ENCODE measurements at regions not wholly inside any gene's neighbourhood (a gene's known extent, or its start where the extent isn't known, plus 50 kb on each side); places are given as distances from the start of the nearest gene placed in this dataset.
"Not testable (repeated sequence)": the region's sequence is repeated elsewhere in the genome, so short reads cannot be mapped to it uniquely, and the experiment has no call there.

DNA sequence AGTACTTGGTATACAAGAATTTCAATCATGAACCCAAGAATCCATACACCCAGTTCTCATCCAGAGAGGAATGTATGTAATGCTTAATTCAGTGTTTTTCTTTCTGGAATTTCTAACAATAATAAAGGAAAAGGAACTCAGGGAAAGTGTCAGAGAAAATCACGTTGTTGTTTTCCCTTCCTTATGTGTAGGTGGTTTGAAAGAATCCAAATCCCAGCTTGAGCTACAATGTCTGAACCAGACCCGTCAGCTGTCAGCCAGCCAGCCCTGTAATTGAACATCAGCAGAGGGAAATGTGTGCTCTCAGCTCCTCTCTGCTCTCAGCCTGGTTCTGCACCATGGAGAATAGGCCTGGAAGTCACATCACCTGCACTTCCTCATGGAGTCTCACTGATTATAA is 126.5 kb downstream of the TMEM30B start:
- DNase-seq = no peak

DNA sequence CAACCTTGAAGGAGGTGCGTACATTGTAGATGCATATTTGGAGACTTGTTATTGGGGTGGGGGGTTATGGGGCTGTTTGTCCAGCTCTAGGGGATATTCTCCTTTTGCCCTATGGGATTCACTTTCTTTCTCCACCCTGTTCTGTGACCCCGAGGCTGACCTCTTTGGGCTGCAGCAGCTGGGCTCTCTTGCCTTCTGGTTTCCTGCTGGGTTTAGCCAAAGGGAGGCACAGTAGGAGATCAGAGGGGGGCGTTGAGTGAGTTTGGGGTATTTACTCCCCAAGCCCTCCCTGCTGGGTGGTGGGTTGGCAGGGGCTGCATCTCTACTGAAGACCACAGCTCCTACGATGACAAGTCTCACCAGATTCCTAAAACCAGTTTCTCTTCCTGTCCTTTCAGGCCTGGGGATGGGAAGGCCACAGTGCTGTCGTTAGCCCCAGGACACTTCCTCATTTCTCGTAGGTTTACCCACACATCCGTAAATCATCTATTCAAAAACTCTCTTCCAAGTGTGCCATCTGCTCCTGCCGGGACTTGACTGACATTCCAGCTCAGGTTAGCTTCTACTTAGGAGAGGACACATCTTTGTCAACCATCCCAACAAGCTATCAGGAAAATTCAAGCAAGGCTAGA is 127.1 kb downstream of the TMEM30B start:
- no peak for DNase-seq

DNA sequence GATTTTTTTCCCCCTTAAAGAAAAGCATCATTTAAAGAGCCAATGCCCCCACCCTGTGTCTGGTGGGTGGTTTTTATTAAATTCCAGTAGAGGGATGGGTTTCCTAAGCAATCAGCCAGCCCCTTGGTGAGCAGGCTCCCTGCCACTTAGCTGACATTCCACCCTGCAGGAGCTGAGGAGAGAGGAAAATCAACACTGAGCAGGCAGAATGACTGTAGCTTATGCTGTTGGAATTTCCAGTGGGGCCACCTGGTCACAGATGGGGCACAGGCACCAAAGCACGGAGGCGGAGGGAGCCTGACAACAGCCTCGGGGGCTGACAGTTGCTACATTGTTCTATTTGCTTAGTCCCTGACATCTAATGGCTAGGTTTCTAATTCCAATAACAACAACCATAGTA is 127.7 kb downstream of the TMEM30B start:
- peak; percentile 69 for DNase-seq

DNA sequence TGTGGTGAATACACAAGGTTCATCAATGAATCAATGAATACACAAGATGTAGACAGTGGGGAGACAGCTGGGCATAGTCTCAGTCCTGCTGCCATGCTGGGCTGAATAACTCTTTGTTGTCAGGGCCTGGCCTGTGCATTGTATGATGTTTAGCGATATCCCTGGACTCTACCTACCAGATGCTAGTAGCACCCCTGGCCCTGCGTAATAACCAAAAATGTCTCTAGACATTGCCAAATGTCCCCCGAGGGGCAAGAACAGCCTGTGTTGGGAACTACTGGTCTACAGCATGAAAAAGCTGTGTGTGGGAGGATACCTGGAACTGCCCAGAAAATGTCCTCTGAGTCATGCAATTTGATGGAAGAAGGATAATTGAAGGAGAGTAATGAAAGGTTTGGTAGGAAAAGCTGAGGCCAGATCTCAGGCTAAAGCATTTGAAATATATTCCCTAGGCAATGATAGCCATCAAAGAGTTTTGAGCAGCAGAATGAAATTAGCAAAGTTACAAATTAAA is 128.2 kb downstream of the TMEM30B start:
- no peak for DNase-seq

- DNase-seq = no peak
Measured at GRCh38 chr14:61151251-61151650, 129.9 kb downstream of the TMEM30B start.

DNA sequence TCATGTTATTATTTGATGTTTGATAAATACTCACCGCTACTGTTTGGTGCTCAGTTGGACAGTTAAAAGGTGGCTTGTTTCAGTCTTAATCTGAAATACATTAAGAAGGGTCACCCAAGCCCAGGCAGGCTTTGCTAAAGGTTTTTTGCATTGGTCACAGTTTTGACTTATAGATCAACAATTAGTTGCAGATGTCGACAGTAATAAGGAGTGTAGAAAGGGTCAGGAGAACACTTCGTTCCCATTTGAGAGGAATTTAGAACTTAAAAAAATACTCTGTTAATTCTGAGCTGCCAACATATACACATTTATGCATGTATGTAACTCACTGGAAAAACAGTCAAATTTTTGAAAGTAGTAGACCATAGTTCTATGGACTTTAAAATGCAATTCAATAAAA is 130.3 kb downstream of the TMEM30B start:
- DNase-seq = no peak

GRCh38 chr14:61149896-61150295 is 131.2 kb downstream of the TMEM30B start:
- DNase-seq = no peak

DNA sequence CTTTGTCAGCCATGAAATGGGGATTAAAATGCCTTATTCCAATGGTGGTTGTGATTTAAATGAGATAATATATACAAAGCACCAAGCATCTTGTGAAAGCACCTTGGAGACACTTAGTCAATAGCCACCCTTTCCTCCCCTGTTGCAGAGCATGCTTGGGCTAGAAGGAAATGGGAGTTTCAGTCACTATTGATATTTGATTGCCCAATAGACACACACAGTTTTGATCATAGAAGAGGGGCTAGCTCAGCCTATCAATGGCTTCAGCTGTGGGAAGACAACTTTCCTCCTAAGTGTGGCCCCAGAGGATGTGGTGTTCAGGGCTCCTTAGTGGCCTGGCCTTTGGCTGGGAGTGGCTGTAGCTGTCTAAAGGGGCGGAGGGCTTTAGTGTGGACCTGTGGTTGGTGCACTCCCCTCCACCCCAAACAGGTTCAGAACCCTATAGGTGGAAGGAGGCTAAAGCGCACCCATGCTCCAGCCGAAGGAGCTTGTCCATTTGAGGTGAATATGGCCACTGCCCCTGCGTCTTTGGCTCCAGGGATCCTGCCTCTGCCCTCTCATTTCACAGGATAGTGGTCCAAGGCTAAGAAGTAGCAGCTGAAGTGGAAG is 132.3 kb downstream of the TMEM30B start:
- DNase-seq = no peak

DNA sequence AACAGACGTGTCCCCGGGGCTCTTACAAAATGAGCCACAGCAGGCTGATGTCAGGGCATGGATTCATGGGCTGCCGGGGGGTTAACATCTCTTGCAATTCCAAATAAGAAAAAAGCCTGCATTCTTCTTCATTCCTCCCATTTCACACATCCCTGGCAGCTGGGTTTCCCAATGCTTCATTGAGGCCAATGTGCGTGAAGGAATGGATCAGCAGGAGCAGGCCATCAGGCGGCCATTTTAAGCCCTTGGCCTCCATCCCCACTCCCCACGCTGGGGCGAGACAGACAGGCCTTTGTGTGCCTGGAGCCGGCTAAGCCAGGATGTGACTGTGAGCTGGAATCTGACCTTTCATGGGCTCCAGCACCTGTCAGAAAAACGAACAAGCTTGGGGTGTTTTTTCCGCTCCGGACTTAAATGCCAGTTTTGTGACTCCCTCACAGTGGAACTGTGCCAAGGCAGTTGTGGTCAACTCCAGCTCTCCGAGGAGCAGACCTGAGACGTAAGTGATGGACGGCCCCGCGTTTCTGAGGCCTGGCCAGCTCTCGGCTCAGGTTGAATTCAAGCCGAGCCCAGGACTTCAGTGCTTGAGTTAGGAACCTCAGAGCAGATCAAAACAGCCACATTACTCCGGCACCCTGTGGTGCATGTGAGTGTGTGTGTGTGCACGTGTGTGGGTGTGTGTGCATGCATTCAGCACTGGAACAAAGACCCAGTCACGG is 133.1 kb downstream of the TMEM30B start:
- DNase-seq = peak; percentile 86

- no peak for DNase-seq
Measured at GRCh38 chr14:61147381-61147821, 133.7 kb downstream of the TMEM30B start.

- DNase-seq = no peak
Measured at GRCh38 chr14:61146899-61147298, 134.2 kb downstream of the TMEM30B start.

GRCh38 chr14:61145903-61146481 is 135.1 kb downstream of the TMEM30B start:
- DNase-seq = peak; percentile 73

GRCh38 chr14:61145034-61145902 is 135.9 kb downstream of the TMEM30B start:
- DNase-seq = peak; percentile 73

GRCh38 chr14:61144117-61145033 is 136.8 kb downstream of the TMEM30B start:
- not testable (repeated sequence) for DNase-seq

GRCh38 chr14:61140872-61141271 is 140.3 kb downstream of the TMEM30B start:
- DNase-seq = no peak

- DNase-seq = no peak
Measured at GRCh38 chr14:61140271-61140670, 140.9 kb downstream of the TMEM30B start.

DNA sequence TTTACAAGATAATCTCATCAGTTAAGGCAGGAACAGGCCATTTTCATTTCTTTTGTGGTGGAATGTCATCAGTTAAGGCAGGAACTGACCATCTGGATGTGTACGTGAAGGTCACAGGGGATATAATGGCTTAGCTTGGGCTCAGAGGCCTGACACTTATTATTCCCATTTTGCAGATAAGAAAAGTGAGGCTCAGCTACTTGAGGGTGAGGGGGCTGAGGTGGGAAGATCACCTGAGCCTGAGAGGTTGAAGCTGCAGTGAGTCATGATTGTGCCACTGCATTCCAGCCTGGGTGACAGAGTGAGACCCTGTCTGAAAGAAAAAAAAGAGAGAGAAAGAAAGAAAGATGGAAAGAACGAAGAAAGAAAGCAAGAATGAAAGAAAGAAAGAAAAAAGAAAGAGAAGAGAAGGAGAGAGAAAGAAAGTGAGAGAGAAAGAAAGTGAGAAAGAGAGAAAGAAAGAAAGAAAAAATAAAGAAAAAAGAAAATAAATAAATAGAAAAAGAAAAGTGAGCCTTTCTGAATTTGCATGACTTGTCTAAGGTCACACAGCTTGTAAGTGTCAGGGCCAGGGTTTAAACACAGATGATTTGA is 142.0 kb downstream of the TMEM30B start:
- no peak for DNase-seq

- no peak for DNase-seq
Measured at GRCh38 chr14:61132894-61133293, 148.2 kb downstream of the TMEM30B start.

GRCh38 chr14:61132336-61132735 is 148.8 kb downstream of the TMEM30B start:
- DNase-seq = no peak

GRCh38 chr14:61130512-61131260 is 149.6 kb downstream of the SLC38A6 start:
- no peak for DNase-seq
